HG02588 (cell line): ENCODE measurements at regions not wholly inside any gene's neighbourhood (a gene's known extent, or its start where the extent isn't known, plus 50 kb on each side); places are given as distances from the start of the nearest gene placed in this dataset.

Experiments
- ATAC-seq: cut with Tn5 transposase; IDR thresholded peaks from one replicate; pipeline ENCODE4 v1.9.1; 2021; ENCODE audit warnings: mild to moderate bottlenecking, moderate library complexity; ENCODE audit not compliant: unreplicated experiment

GRCh38 chr16:49216593-49216992 is 65.0 kb downstream of the CBLN1 start:
- no peak for ATAC-seq

- ATAC-seq: no peak
These were observed 68.0 kb downstream of the CBLN1 start for GRCh38 chr16:49213594-49213993.

- no peak for ATAC-seq
These were observed 77.4 kb downstream of the CBLN1 start for GRCh38 chr16:49204191-49204590.

GRCh38 chr16:49203361-49203760 is 78.3 kb downstream of the CBLN1 start:
- no peak for ATAC-seq

- no peak for ATAC-seq
These were observed 80.5 kb downstream of the CBLN1 start for GRCh38 chr16:49201118-49201517.

GRCh38 chr16:49200223-49200820 is 81.3 kb downstream of the CBLN1 start:
- ATAC-seq: no peak

GRCh38 chr16:49195237-49195548 is 86.4 kb downstream of the CBLN1 start:
- ATAC-seq: no peak

GRCh38 chr16:49194537-49195236 is 87.0 kb downstream of the CBLN1 start:
- ATAC-seq: no peak

GRCh38 chr16:49193596-49193995 is 88.0 kb downstream of the CBLN1 start:
- no peak for ATAC-seq

- no peak for ATAC-seq
These were observed 92.4 kb downstream of the CBLN1 start for GRCh38 chr16:49189286-49189685.

GRCh38 chr16:49183911-49184310 is 97.7 kb downstream of the CBLN1 start:
- ATAC-seq: no peak

GRCh38 chr16:49181791-49182518 is 99.7 kb downstream of the CBLN1 start:
- no peak for ATAC-seq

GRCh38 chr16:49179714-49180330 is 101.8 kb downstream of the CBLN1 start:
- ATAC-seq: no peak

GRCh38 chr16:49168126-49168525 is 113.5 kb downstream of the CBLN1 start:
- ATAC-seq: no peak

GRCh38 chr16:49165025-49165424 is 116.6 kb downstream of the CBLN1 start:
- no peak for ATAC-seq

- ATAC-seq: no peak
These were observed 120.4 kb downstream of the CBLN1 start for GRCh38 chr16:49161191-49161590.

- ATAC-seq: no peak
These were observed 123.5 kb downstream of the CBLN1 start for GRCh38 chr16:49158029-49158642.

- ATAC-seq: no peak
These were observed 131.3 kb downstream of the CBLN1 start for GRCh38 chr16:49150341-49150740.

- ATAC-seq: no peak
These were observed 133.2 kb downstream of the CBLN1 start for GRCh38 chr16:49148410-49148809.

- ATAC-seq: no peak
These were observed 141.0 kb downstream of the CBLN1 start for GRCh38 chr16:49140618-49141017.

- no peak for ATAC-seq
These were observed 151.2 kb downstream of the CBLN1 start for GRCh38 chr16:49130397-49130796.
